ENCODE measurements at regions not wholly inside any gene's neighbourhood (a gene's known extent, or its start where the extent isn't known, plus 50 kb on each side); places are given as distances from the start of the nearest gene placed in this dataset.
"Not testable (repeated sequence)": the region's sequence is repeated elsewhere in the genome, so short reads cannot be mapped to it uniquely, and the experiment has no call there.

DNA sequence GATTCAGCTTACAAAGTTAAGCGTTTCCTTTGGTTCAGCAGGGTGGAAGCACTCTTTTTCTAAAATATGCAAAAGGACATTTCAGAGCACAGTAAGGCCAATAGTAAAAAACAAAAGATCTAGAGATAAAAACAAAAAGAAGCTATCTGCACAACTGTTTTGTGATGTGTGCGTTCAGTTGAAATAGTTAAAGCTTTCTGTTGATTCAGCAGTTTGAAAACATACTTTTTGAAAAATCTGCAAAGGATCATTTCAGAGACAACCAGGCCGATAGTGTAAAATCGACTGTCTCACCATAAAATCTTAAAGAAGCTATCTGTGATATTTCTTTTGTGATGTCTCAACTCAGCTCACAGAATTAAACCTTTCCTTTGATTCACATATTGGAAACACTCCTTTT is 300.0 kb upstream of the ALG10B start:
- DNase-seq: no peak

DNA sequence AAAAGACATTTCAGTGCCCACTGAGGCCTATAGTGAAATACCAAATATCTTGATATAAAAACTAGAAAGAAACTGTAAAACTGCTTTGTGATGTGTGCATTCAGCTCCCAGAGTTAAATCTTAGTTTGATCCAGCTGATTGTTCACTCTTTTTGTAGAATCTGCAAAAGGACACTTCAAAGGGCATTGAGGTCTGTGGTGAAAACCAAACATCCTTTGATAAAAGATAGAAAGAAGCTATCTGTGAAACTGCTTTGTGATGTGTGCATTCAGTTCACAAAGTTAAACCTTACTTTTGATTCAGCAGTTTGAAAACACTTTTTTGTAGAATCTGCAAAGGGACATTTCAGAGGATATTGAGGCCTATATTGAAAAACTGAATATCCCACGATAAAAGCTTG is 290.7 kb upstream of the ALG10B start:
- no peak for DNase-seq

GRCh38 chr12:38053113-38053512 is 263.5 kb upstream of the ALG10B start:
- no peak for DNase-seq

GRCh38 chr12:38053655-38054464 is 262.7 kb upstream of the ALG10B start:
- no peak for DNase-seq

DNA sequence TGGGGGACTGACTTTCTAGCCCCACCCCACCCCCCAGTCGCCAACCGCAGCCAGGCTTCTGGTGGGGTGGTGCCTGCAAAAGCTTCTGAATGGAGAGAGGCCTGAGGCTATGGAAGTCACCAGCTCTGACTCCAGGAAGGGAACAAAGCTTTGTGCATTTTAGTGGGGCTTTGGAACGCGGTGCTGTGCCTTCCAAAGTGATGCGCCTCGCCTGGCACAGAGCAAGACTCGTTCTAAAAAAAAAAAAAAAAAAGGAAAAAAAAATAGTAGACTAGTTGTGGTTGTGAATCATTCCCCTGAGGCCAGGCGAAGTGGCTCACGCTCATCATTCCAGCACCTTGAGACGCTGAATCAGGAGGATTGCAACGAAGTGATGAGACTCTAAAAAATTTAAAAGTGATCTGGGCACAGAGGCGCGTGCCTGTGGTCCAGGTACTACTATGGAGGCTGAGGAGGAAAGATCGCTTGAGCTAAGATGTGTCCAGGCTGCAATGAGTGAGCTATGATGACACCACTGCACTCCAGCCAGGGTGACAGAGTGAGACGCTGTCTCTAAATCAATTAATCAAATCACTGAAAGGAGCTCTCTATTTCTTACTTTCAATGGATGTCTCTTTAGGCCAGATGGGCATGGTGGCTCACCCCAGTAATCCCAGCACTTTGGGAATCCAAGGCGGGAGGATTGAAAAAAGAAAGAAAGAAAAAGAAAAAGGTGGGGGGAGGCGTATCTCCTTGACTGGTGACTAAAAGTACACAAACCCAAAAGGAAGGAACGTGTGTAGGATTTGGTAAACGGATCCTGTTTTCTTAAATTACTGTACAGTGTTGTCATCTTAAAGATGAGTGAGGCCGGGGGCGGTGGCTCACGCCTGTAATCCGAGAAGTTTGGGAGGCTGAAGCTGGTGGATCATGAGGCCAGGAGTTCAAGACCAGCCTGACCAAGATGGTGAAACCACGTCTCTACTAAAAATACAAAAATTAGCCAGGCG is 259.6 kb upstream of the ALG10B start:
- DNase-seq: no peak

- DNase-seq: no peak
Measured at GRCh38 chr12:38099686-38100085, 216.9 kb upstream of the ALG10B start.

DNA sequence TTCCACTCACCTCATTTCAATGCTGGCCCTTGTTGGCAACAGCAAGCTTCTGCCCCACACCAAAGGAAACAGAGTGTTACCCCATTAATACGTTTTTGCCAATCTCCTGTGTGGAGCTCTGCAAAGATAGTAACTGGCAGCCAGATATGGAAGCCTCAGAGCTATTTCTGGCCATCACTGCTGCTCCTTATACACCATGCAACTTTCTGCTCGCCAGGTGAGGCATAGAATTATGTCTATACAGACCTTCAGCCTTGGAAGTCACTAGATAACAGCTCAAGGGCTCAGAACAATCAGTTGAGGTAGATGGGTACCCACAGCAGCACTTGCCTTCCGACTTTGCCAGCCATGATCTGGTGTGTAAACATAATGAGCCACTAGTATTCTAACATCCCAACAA is 214.8 kb upstream of the ALG10B start:
- no peak for DNase-seq

- no peak for DNase-seq
Measured at GRCh38 chr12:38102197-38102596, 214.4 kb upstream of the ALG10B start.

GRCh38 chr12:38110026-38110699 is 206.4 kb upstream of the ALG10B start:
- DNase-seq: no peak

GRCh38 chr12:38113991-38114390 is 202.6 kb upstream of the ALG10B start:
- no peak for DNase-seq

- DNase-seq: no peak
Measured at GRCh38 chr12:38116968-38117367, 199.6 kb upstream of the ALG10B start.

- DNase-seq: no peak
Measured at GRCh38 chr12:38118632-38119031, 197.9 kb upstream of the ALG10B start.

GRCh38 chr12:38120438-38120837 is 196.1 kb upstream of the ALG10B start:
- DNase-seq: no peak

GRCh38 chr12:38123028-38123427 is 193.5 kb upstream of the ALG10B start:
- not testable (repeated sequence) for DNase-seq

DNA sequence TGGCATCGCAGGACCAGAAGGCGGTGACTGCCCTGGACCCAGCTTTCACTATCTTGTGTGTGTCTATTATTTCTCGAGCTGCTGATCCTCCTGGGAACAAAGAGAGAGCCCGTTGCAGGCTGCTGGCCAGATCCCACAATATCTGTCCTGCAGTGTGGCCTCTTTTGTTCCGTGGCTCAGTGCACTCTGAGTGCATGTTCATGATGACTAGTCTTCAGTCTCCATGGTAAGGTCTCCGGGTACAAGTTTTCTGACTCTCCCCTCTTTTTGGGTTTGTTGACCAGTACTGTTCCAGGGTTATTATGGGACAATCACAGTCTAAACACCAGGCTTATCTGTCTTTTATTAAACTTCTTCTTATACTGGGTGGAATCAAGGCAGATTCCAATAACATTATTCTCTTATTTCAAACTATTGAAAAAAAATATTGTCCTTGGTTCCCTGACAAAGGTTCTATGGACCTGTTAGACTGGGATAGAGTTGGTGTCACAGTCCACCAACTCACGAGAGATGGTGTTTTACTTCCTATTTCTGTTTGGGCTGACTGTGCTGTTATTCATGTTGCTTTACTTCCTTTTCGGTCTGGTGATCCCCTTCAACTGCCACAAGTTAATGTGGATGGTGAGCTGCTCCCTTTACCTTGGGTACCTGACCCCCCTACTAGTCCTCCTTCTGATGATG is 192.9 kb upstream of the ALG10B start:
- no peak for DNase-seq

DNA sequence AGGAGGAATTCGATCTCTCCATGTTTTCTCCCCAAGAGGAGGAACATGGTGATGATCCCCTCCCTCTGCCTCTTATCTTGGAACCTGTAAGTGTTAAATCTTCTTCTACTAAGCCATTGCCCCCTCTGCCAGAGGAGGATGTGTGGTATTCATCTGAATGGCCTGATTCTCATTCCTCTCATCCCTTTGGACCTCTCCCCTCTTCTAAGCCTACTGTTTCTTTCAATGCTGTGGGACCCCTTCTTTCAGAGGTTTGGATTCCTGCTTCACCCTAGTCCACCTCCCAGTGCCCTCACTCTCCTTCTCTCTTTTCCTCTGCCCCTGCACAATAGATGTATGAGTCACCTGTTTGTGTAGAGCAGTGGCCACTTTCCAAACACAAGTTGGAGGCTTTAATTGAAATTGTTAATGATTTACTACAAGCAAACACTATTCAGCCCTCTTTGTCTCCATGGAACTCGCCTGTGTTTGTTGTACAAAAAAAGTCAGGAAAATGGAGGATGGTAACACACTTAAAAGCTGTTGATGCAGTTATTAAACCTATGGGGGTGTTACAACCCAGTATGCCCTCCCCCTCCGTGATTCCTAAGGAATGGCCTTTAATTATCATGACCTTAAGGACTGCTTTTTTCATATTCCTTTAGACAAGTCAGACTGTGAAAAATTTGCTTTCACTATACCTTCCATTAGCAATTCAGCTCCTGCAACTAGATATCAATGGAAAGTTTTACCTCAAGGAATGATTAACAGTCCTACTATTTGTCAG is 192.1 kb upstream of the ALG10B start:
- DNase-seq: no peak

DNA sequence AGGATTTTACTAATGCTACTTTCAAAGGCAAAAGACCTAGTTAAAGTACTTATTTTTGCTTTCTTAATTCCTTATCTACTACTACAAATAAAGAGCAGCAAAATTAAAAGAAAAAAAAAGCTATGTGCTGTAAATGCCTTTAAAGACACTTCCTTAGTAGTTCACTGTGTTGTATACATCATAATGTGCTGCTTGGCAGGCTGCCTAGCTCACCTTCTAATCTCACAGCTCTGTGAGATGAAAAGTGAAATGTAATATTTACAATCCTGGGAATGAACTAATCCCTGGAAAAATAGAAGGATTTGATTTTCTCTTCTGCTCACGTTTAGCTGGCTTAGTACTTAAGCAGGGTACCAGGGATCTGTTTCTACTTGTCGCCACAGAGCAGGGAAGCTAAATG is 184.4 kb upstream of the ALG10B start:
- no peak for DNase-seq

GRCh38 chr12:38137287-38137686 is 179.3 kb upstream of the ALG10B start:
- DNase-seq: no peak

DNA sequence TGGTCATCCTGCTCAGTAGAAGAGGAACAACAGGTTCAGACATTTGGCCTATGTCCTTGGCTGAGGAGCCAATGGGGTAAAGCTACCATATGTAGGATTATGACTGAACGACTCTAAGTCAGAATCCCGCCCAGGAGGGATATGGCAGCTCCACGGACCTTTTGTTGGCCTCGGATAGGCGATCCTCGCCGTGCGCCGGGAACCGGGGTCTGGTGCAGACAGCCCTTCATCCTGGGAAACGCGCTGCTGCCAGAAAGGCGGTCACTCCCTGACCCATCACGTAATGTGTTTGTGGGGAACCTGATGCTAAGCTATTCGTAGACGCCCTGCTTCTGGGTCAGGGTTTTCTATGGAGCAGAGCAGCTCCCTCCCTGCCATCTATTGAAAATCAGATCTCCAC is 178.9 kb upstream of the ALG10B start:
- DNase-seq: no peak

DNA sequence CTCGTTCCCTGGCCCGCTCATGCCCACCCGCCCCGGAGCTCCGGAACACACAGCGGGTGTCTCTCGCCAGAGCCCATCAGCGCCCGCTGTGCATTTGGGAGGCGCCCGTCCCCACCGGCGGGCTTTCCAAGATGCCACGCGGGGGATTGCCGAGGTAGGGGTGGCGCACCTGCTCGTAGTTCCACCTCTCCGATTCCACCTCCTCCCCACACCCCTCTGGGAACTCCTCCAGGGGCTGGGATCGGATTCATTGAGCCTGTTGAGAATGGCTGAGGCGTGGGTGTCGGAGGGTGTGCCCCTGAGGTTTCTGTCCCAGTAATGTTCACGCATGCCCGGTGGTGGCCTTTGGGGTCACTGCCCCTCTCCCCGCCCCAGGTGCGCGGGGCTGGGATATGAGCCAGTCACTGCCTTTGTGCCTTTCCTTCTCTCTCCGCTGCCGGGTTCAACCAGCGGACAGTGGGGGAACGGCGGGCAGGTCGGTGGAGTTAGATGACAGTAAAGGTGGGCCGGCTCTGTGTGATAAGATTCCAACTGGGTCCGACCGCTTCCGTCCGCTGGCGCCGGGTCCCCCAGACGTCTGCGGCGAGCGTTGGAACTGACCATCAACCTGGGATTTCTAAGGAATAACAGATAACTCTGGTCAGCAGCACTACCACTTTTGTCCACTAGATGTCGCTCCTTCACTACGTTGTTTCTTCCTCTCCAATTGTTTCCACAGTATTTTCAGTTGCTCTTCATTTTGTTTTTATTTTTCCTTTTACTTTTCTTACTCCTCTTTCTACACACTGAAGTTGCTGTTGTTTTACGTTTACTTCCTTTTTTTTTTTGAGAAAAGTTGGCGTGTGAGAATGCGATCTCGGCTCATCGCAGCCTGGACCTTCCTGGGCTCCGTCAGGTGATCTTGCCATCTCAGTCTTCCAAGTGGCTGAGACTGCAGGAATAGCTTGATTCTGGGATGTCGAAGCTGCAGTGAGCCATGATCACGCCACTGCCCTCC is 178.1 kb upstream of the ALG10B start:
- DNase-seq: peak; percentile 58

- no peak for DNase-seq
Measured at GRCh38 chr12:38139456-38139855, 177.1 kb upstream of the ALG10B start.
